Breast epithelium (tissue), 3 donors: ENCODE measurements at regions not wholly inside any gene's neighbourhood (a gene's known extent, or its start where the extent isn't known, plus 50 kb on each side); places are given as distances from the start of the nearest gene placed in this dataset.

Experiments
- POLR2A ChIP-seq: fragments of 450-650 bp; IDR thresholded peaks from one replicate; pipeline ENCODE4 v1.6.1; 2016; ENCODE audit warnings: antibody characterized with exemption, mild to moderate bottlenecking, moderate library complexity
- TF ChIP-seq, protein P1 (sequence below), 3 donors: fragments of 450-650 bp; IDR thresholded peaks; one replicate each; pipeline ENCODE4 v1.5.1; 2016 to 2017; ENCODE audit warnings: antibody characterized with exemption in 3 of 3, mild to moderate bottlenecking in 3 of 3, moderate library complexity in 3 of 3

DNA sequence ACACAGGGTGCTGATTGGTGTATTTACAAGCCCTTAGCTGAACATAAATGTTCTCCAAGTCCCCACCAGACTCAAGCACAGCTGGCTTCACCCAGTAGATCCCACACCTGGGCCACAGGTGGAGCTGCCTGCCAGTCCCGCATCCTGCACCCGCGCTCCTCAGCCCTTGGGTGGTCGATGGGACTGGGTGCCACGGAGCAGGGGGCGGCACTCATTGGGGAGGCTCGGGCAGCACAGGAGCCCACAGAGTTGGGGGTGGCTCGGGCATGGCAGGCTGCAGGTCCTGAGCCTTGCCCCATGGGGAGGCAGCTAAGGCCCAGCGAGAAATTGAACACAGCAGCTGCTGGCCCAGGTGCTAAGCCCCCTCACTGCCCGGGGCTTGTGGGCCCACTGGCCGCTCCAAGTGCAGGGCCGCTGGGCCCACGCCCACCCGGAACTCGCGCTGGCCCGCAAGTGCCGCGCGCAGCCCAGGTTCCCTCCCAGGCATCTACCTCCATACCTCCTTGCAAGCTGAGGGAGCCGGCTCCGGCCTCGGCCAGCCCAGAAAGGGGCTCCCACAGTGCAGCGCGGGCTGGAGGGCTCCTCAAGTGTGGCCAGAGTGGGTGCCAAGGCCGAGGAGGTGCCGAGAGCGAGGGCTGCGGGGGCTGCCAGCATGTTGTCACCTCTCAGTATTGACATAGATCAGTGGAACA lies 442.7 kb downstream of the OCA2 start:
- TF ChIP-seq, protein P1, sequence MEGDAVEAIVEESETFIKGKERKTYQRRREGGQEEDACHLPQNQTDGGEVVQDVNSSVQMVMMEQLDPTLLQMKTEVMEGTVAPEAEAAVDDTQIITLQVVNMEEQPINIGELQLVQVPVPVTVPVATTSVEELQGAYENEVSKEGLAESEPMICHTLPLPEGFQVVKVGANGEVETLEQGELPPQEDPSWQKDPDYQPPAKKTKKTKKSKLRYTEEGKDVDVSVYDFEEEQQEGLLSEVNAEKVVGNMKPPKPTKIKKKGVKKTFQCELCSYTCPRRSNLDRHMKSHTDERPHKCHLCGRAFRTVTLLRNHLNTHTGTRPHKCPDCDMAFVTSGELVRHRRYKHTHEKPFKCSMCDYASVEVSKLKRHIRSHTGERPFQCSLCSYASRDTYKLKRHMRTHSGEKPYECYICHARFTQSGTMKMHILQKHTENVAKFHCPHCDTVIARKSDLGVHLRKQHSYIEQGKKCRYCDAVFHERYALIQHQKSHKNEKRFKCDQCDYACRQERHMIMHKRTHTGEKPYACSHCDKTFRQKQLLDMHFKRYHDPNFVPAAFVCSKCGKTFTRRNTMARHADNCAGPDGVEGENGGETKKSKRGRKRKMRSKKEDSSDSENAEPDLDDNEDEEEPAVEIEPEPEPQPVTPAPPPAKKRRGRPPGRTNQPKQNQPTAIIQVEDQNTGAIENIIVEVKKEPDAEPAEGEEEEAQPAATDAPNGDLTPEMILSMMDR (IDR thresholded peaks at IDR 0.05): no peak
- no peak for TF ChIP-seq POLR2A
